ENCODE measurements at regions not wholly inside any gene's neighbourhood (a gene's known extent, or its start where the extent isn't known, plus 50 kb on each side); places are given as distances from the start of the nearest gene placed in this dataset.
"Not testable (repeated sequence)": the region's sequence is repeated elsewhere in the genome, so short reads cannot be mapped to it uniquely, and the experiment has no call there.

DNA sequence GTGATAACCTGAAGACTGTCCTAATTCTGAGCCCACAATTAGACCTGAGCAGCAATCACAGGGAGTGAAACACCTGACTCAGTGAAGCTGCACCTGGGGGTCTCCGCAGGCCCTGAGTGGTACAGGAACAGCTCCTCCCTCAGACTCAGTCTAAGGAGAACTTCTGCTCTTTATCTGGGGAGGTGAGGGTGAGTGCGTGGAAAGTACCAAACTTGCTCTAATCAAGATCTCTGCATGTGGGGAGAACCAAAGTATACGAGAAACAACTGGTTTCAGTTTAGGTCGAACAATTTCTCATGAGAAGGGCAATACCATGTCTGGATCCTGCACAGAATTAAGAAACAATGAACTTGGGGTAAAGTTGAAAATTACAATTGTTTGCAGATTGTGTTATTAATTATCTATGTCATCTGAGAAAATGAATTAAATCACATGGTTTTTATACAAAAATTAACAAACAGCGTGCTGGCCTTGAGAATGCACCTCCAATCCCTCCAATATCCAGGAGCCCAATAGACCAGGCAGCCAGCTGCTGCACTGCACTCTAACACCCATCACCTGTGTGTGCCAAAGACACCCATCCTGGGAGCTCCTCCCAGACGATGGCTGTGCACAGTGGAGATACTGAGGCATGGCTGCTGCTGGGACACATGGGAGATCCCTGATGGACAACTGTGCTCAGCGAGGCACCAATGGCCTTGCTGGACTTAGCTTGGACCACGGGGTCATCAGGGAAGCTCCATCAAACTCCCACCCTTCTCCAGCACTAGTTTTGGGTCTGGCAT, 828.8 kb downstream of the TMEM121 start:
- TF ChIP-seq, protein P1, sequence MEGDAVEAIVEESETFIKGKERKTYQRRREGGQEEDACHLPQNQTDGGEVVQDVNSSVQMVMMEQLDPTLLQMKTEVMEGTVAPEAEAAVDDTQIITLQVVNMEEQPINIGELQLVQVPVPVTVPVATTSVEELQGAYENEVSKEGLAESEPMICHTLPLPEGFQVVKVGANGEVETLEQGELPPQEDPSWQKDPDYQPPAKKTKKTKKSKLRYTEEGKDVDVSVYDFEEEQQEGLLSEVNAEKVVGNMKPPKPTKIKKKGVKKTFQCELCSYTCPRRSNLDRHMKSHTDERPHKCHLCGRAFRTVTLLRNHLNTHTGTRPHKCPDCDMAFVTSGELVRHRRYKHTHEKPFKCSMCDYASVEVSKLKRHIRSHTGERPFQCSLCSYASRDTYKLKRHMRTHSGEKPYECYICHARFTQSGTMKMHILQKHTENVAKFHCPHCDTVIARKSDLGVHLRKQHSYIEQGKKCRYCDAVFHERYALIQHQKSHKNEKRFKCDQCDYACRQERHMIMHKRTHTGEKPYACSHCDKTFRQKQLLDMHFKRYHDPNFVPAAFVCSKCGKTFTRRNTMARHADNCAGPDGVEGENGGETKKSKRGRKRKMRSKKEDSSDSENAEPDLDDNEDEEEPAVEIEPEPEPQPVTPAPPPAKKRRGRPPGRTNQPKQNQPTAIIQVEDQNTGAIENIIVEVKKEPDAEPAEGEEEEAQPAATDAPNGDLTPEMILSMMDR (IDR thresholded peaks at IDR 0.05), result not testable (repeated sequence)
- not testable (repeated sequence) for TF ChIP-seq POLR2A (IDR thresholded peaks at IDR 0.05)
